ENCODE measurements at regions not wholly inside any gene's neighbourhood (a gene's known extent, or its start where the extent isn't known, plus 50 kb on each side); places are given as distances from the start of the nearest gene placed in this dataset.

- no peaks in the 10 kb centered on the region for H3K23me2 ChIP-seq (ENCODE audit: insufficient read length, low read depth, low read length, poor library complexity, severe bottlenecking)
- H3K9ac ChIP-seq (ENCODE audit: extremely low read depth, insufficient read length, low read length) = no peak overlapping the region
- H3K9me3 ChIP-seq (ENCODE audit: control insufficient read depth, low read depth, low read length) = no peaks in the 10 kb centered on the region
- no peak overlapping the region for H3K56ac ChIP-seq (ENCODE audit: insufficient read length, low read depth, low read length)
- no peak overlapping the region for H2AK5ac ChIP-seq (ENCODE audit: insufficient read length, low read length)
- H2BK12ac ChIP-seq (ENCODE audit: insufficient read length, low read depth, low read length) = no peak overlapping the region
- no peak overlapping the region for H3K27ac Mint-ChIP-seq
- no peaks in the 10 kb centered on the region for H3K27me3 Mint-ChIP-seq (ENCODE audit: low read depth)
- H4K20me1 ChIP-seq (ENCODE audit: control insufficient read depth, insufficient read depth, insufficient read length) = no peaks in the 10 kb centered on the region
- H2BK120ac ChIP-seq (ENCODE audit: low read depth, low read length, poor library complexity, severe bottlenecking) = no peak overlapping the region
- H3K4me3 Mint-ChIP-seq = no peak overlapping the region
- H3K23ac ChIP-seq (ENCODE audit: insufficient read length, low read depth, low read length) = no peak overlapping the region
- H2AFZ ChIP-seq (ENCODE audit: low read length) = no peak overlapping the region
- H3K4ac ChIP-seq (ENCODE audit: low read depth, low read length) = no peak overlapping the region
- TF ChIP-seq, protein P1, sequence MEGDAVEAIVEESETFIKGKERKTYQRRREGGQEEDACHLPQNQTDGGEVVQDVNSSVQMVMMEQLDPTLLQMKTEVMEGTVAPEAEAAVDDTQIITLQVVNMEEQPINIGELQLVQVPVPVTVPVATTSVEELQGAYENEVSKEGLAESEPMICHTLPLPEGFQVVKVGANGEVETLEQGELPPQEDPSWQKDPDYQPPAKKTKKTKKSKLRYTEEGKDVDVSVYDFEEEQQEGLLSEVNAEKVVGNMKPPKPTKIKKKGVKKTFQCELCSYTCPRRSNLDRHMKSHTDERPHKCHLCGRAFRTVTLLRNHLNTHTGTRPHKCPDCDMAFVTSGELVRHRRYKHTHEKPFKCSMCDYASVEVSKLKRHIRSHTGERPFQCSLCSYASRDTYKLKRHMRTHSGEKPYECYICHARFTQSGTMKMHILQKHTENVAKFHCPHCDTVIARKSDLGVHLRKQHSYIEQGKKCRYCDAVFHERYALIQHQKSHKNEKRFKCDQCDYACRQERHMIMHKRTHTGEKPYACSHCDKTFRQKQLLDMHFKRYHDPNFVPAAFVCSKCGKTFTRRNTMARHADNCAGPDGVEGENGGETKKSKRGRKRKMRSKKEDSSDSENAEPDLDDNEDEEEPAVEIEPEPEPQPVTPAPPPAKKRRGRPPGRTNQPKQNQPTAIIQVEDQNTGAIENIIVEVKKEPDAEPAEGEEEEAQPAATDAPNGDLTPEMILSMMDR (conservative IDR thresholded peaks at IDR 0.05) = no peak
- no peak for DNase-seq
- H2BK15ac ChIP-seq (ENCODE audit: low read depth, low read length) = no peak overlapping the region
- no peak overlapping the region for H3K14ac ChIP-seq (ENCODE audit: insufficient read depth, low read length)
- no peak overlapping the region for H4K5ac ChIP-seq (ENCODE audit: insufficient read length, low read depth, low read length)
- H4K8ac ChIP-seq (replicated peaks; ENCODE audit: insufficient read length, low read depth, low read length) = no peak overlapping the region
- no peaks in the 10 kb centered on the region for H3K36me3 Mint-ChIP-seq (ENCODE audit: insufficient read depth in 1 of 3, low read depth in 3 of 3)
- no peaks in the 10 kb centered on the region for H3K4me1 ChIP-seq (ENCODE audit: insufficient read depth, low read length)
- H3K4me2 ChIP-seq (ENCODE audit: insufficient read depth, insufficient read length, low read length) = no peak overlapping the region
- no peaks in the 10 kb centered on the region for H3K27me3 ChIP-seq (ENCODE audit: insufficient read depth, low read length)
- no peak overlapping the region for H3T11ph ChIP-seq (ENCODE audit: low read length)
- no CpG with 5 or more reads among the region's 3 CpGs for WGBS (ENCODE audit: extremely low coverage, insufficient read length, low lambda C conversion rate)
- no peak overlapping the region for H2BK20ac ChIP-seq (ENCODE audit: low read depth, low read length, poor library complexity, severe bottlenecking)
- H3K4me1 Mint-ChIP-seq = no peaks in the 10 kb centered on the region
- H2BK5ac ChIP-seq (ENCODE audit: insufficient read length, low read length) = no peak overlapping the region
- H3K79me1 ChIP-seq (ENCODE audit: insufficient read depth, low read depth, low read length, poor library complexity, severe bottlenecking) = no peaks in the 10 kb centered on the region
- H3K9me3 Mint-ChIP-seq = peaks cover 7 to 13% of the 10 kb centered on the region in 2 experiments; a peak in 4 of 5 replicates
- H3K79me2 ChIP-seq (ENCODE audit: insufficient read depth, low read length) = no peaks in the 10 kb centered on the region
- no peak overlapping the region for H3K18ac ChIP-seq (ENCODE audit: insufficient read length, low read depth, low read length)
- no peak overlapping the region for H4K91ac ChIP-seq (ENCODE audit: insufficient read length, low read depth, low read length)
- H3K27ac ChIP-seq (ENCODE audit: insufficient read length, low read depth, low read length) = no peak overlapping the region
Measured at GRCh38 chr5:39951070-39951469, 526.3 kb upstream of the DAB2 start.

Data from H9 (cell line).